C1 segment of cervical spinal cord (tissue), 14 donors: ENCODE measurements at regions not wholly inside any gene's neighbourhood (a gene's known extent, or its start where the extent isn't known, plus 50 kb on each side); places are given as distances from the start of the nearest gene placed in this dataset.

Experiments
- DNase-seq, 14 donors: peaks; one replicate each; lab custom pipeline; 2025; lab: John Stamatoyannopoulos, UW

- DNase-seq: peak in 1 of 14 donors; percentile 28
These were observed 95.4 kb upstream of the DAB2 start for GRCh38 chr5:39520232-39520572.

GRCh38 chr5:39519566-39520231 lies 94.9 kb upstream of the DAB2 start:
- DNase-seq: no peak

GRCh38 chr5:39519079-39519478 lies 94.3 kb upstream of the DAB2 start:
- no peak for DNase-seq

GRCh38 chr5:39518516-39518915 lies 93.7 kb upstream of the DAB2 start:
- peak in 1 of 14 donors; percentile 36 for DNase-seq

- DNase-seq: no peak
These were observed 93.0 kb upstream of the DAB2 start for GRCh38 chr5:39517800-39518199.

- DNase-seq: no peak
These were observed 91.1 kb upstream of the DAB2 start for GRCh38 chr5:39515881-39516280.

- no peak for DNase-seq
These were observed 88.5 kb upstream of the DAB2 start for GRCh38 chr5:39513236-39513635.

GRCh38 chr5:39506211-39506610 lies 81.4 kb upstream of the DAB2 start:
- DNase-seq: no peak

- no peak for DNase-seq
These were observed 81.0 kb upstream of the DAB2 start for GRCh38 chr5:39505791-39506190.

GRCh38 chr5:39505363-39505762 lies 80.6 kb upstream of the DAB2 start:
- DNase-seq: no peak

- DNase-seq: no peak
These were observed 78.4 kb upstream of the DAB2 start for GRCh38 chr5:39503155-39503554.

- DNase-seq: no peak
These were observed 77.9 kb upstream of the DAB2 start for GRCh38 chr5:39502704-39503103.

GRCh38 chr5:39501397-39501796 lies 76.6 kb upstream of the DAB2 start:
- peak in 1 of 14 donors; percentile 28 for DNase-seq

GRCh38 chr5:39500551-39501175 lies 75.9 kb upstream of the DAB2 start:
- DNase-seq: no peak

GRCh38 chr5:39498278-39498952 lies 73.6 kb upstream of the DAB2 start:
- no peak for DNase-seq

GRCh38 chr5:39497322-39497721 lies 72.5 kb upstream of the DAB2 start:
- no peak for DNase-seq

- no peak for DNase-seq
These were observed 70.4 kb upstream of the DAB2 start for GRCh38 chr5:39495227-39495626.

- DNase-seq: no peak
These were observed 69.8 kb upstream of the DAB2 start for GRCh38 chr5:39494534-39494933.

- DNase-seq: no peak
These were observed 69.3 kb upstream of the DAB2 start for GRCh38 chr5:39494107-39494510.

- DNase-seq: no peak
These were observed 66.4 kb upstream of the DAB2 start for GRCh38 chr5:39491210-39491609.

- DNase-seq: no peak
These were observed 64.5 kb upstream of the DAB2 start for GRCh38 chr5:39489263-39489662.

- no peak for DNase-seq
These were observed 62.0 kb upstream of the DAB2 start for GRCh38 chr5:39486790-39487189.

- DNase-seq: no peak
These were observed 61.6 kb upstream of the DAB2 start for GRCh38 chr5:39486361-39486760.
